ENCODE measurements at regions not wholly inside any gene's neighbourhood (a gene's known extent, or its start where the extent isn't known, plus 50 kb on each side); places are given as distances from the start of the nearest gene placed in this dataset.

GRCh38 chr5:135150767-135151166 lies 116.7 kb upstream of the PITX1 start (continued):
- no peak for TF ChIP-seq RCOR1 (IDR thresholded peaks at IDR 0.05; ENCODE audit: low read length)
- no peak for TF ChIP-seq GABPA (IDR thresholded peaks at IDR 0.05; ENCODE audit: low read depth)
- no peak for TF ChIP-seq GATA2 (CRISPR knock-in tag; IDR thresholded peaks at IDR 0.05)
- TF ChIP-seq CTCF (IDR thresholded peaks at IDR 0.05): no peak
- TF ChIP-seq FOXJ3 (CRISPR knock-in tag; IDR thresholded peaks at IDR 0.05): no peak
- no peak for TF ChIP-seq MAX (IDR thresholded peaks at IDR 0.05; ENCODE audit: low read depth)

GRCh38 chr5:135149956-135150723 lies 116.1 kb upstream of the PITX1 start:
- no peak overlapping the region for H3K9ac ChIP-seq
- no peaks in the 10 kb centered on the region for H3F3A ChIP-seq (replicated peaks; ENCODE audit: insufficient read depth)
- H3K4me2 ChIP-seq: no peak overlapping the region
- H3K4me1 ChIP-seq (ENCODE audit: control insufficient read depth in 1 of 2, insufficient read depth in 2 of 2, low read depth in 1 of 2, low read length in 1 of 2): no peaks in the 10 kb centered on the region; a peak in 2 of 4 replicates
- CTCF ChIA-PET: no interaction called here
- H3K4me3 ChIP-seq (ENCODE audit: low read depth in 2 of 2, low read length in 1 of 2): no peak overlapping the region
- H3K79me2 ChIP-seq (ENCODE audit: insufficient read depth): no peaks in the 10 kb centered on the region
- no peaks in the 10 kb centered on the region for H3K36me3 ChIP-seq (replicated peaks in 1 of 2; ENCODE audit: control insufficient read depth in 1 of 2, insufficient read depth in 2 of 2, low read length in 1 of 2)
- no peaks in the 10 kb centered on the region for H3K9me2 ChIP-seq
- TF ChIP-seq MXI1 (IDR thresholded peaks at IDR 0.05; ENCODE audit: low read depth, low read length): no peak
- no peak for TF ChIP-seq USF1 (IDR thresholded peaks at IDR 0.05; ENCODE audit: borderline replicate concordance, low read depth)
- no peak for TF ChIP-seq FOSL2 (IDR thresholded peaks at IDR 0.05; ENCODE audit: borderline replicate concordance, low read depth)
- no peak for TF ChIP-seq MAX (IDR thresholded peaks at IDR 0.05; ENCODE audit: low read depth)
- TF ChIP-seq TCF12 (IDR thresholded peaks at IDR 0.05): no peak
- no peak for TF ChIP-seq ELF1 (IDR thresholded peaks at IDR 0.05)
- TF ChIP-seq JUND (IDR thresholded peaks at IDR 0.05): no peak
- TF ChIP-seq FOXJ3 (CRISPR knock-in tag; IDR thresholded peaks at IDR 0.05): no peak
- no peak for TF ChIP-seq NFIC (IDR thresholded peaks at IDR 0.05; ENCODE audit: borderline replicate concordance)
- no peak for TF ChIP-seq ZBTB33 (IDR thresholded peaks at IDR 0.05; ENCODE audit: borderline replicate concordance, low read depth)
- no peak for TF ChIP-seq SMC3 (IDR thresholded peaks at IDR 0.05; ENCODE audit: low read depth, low read length)
- TF ChIP-seq GABPA (IDR thresholded peaks at IDR 0.05; ENCODE audit: low read depth): no peak
- TF ChIP-seq TAF1 (IDR thresholded peaks at IDR 0.05; ENCODE audit: borderline replicate concordance, low read depth, low read length): no peak
- no peak for TF ChIP-seq RCOR1 (IDR thresholded peaks at IDR 0.05; ENCODE audit: low read length)
- TF ChIP-seq, protein P1, sequence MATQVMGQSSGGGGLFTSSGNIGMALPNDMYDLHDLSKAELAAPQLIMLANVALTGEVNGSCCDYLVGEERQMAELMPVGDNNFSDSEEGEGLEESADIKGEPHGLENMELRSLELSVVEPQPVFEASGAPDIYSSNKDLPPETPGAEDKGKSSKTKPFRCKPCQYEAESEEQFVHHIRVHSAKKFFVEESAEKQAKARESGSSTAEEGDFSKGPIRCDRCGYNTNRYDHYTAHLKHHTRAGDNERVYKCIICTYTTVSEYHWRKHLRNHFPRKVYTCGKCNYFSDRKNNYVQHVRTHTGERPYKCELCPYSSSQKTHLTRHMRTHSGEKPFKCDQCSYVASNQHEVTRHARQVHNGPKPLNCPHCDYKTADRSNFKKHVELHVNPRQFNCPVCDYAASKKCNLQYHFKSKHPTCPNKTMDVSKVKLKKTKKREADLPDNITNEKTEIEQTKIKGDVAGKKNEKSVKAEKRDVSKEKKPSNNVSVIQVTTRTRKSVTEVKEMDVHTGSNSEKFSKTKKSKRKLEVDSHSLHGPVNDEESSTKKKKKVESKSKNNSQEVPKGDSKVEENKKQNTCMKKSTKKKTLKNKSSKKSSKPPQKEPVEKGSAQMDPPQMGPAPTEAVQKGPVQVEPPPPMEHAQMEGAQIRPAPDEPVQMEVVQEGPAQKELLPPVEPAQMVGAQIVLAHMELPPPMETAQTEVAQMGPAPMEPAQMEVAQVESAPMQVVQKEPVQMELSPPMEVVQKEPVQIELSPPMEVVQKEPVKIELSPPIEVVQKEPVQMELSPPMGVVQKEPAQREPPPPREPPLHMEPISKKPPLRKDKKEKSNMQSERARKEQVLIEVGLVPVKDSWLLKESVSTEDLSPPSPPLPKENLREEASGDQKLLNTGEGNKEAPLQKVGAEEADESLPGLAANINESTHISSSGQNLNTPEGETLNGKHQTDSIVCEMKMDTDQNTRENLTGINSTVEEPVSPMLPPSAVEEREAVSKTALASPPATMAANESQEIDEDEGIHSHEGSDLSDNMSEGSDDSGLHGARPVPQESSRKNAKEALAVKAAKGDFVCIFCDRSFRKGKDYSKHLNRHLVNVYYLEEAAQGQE (IDR thresholded peaks at IDR 0.05; ENCODE audit: low read depth, low read length): no peak
- no peak for TF ChIP-seq RAD21 (IDR thresholded peaks at IDR 0.05; ENCODE audit: low read length)
- TF ChIP-seq NRF1 (IDR thresholded peaks at IDR 0.05; ENCODE audit: low read depth, low read length): no peak
- TF ChIP-seq USF2 (IDR thresholded peaks at IDR 0.05; ENCODE audit: borderline replicate concordance, low read depth, low read length): no peak
- H3K27me3 ChIP-seq (ENCODE audit: insufficient read depth): no peaks in the 10 kb centered on the region
- H3K27ac ChIP-seq (ENCODE audit: low read depth in 2 of 2, low read length in 1 of 2): no peak overlapping the region
- H2AFZ ChIP-seq (ENCODE audit: low read depth): no peak overlapping the region
- whole genome bisulfite sequencing (ENCODE audit: low lambda C conversion rate): 42% methylated on average over 10 of the region's 13 CpGs
- DNase-seq: no peak
- no peaks in the 10 kb centered on the region for H4K20me1 ChIP-seq (ENCODE audit: insufficient read depth)
- POLR2A ChIA-PET: no interaction called here
- no peaks in the 10 kb centered on the region for H3K9me3 ChIP-seq
